ENCODE measurements at regions not wholly inside any gene's neighbourhood (a gene's known extent, or its start where the extent isn't known, plus 50 kb on each side); places are given as distances from the start of the nearest gene placed in this dataset.

DNA sequence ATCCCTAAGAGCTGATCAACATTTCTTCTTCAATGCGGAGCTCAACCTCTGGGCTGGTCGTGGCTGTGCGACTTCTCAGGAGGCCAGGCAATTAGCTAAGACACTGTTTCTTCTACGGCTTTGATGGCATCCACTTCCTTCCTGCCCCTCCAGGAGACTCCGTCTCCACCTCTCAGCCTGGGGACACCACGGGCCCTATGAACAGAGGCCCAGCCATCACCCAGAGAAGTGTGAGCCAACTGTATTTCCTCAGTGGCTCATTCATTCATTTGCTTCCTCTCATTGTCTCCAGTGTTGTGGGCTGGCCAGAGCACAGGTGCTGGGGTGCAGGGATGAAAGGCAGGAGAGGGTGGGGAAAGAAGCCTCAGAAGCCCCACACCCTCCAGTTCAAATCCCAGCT is 51.8 kb upstream of the APCDD1L start:
- TF ChIP-seq, protein P1, sequence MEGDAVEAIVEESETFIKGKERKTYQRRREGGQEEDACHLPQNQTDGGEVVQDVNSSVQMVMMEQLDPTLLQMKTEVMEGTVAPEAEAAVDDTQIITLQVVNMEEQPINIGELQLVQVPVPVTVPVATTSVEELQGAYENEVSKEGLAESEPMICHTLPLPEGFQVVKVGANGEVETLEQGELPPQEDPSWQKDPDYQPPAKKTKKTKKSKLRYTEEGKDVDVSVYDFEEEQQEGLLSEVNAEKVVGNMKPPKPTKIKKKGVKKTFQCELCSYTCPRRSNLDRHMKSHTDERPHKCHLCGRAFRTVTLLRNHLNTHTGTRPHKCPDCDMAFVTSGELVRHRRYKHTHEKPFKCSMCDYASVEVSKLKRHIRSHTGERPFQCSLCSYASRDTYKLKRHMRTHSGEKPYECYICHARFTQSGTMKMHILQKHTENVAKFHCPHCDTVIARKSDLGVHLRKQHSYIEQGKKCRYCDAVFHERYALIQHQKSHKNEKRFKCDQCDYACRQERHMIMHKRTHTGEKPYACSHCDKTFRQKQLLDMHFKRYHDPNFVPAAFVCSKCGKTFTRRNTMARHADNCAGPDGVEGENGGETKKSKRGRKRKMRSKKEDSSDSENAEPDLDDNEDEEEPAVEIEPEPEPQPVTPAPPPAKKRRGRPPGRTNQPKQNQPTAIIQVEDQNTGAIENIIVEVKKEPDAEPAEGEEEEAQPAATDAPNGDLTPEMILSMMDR (IDR thresholded peaks at IDR 0.05) = no peak
- no peak for TF ChIP-seq POLR2AphosphoS5 (IDR thresholded peaks at IDR 0.05)

Measured in gastroesophageal sphincter (tissue), 3 donors.